Spleen (tissue), 11 donors: ENCODE measurements at regions not wholly inside any gene's neighbourhood (a gene's known extent, or its start where the extent isn't known, plus 50 kb on each side); places are given as distances from the start of the nearest gene placed in this dataset.

Source experiments
- DNase-seq: peaks from one replicate; pipeline ENCODE4 v3.0.0-alpha.2; 2020
- H3K27ac ChIP-seq, 8 donors: fragments of 200-600 bp; sonication (generic) in 7 of 8; 1 replicate in 4 of 8; 2 replicates in 4 of 8; pipeline versions ENCODE4 v1.5.0 to v1.8.0; 2016 to 2021; ENCODE audit warnings: inconsistent platforms in 4 of 8, mild to moderate bottlenecking in 4 of 8, moderate library complexity in 1 of 8
- H3K27me3 ChIP-seq, 7 donors: fragments of 200-600 bp; sonication (generic) in 6 of 7; replicated peaks in 1 of 7; 1 replicate in 4 of 7; 2 replicates in 3 of 7; pipeline versions ENCODE4 v1.5.0 to v1.8.0; 2016 to 2021; ENCODE audit warnings: inconsistent platforms in 3 of 7, mild to moderate bottlenecking in 1 of 7
- H3K36me3 ChIP-seq, 6 donors: fragments of 200-600 bp; sonication (generic) in 5 of 6; 1 replicate in 4 of 6; 2 replicates in 2 of 6; pipeline versions ENCODE4 v1.5.0 to v1.8.0; 2016 to 2021; ENCODE audit warnings: inconsistent platforms in 2 of 6
- H3K4me1 ChIP-seq, 6 donors: fragments of 200-600 bp; sonication (generic) in 5 of 6; 1 replicate in 3 of 6; 2 replicates in 3 of 6; pipeline versions ENCODE4 v1.5.0 to v1.8.0; 2016 to 2021; ENCODE audit warnings: inconsistent platforms in 3 of 6
- H3K4me3 ChIP-seq, 8 donors: fragments of 200-600 bp; sonication (generic) in 7 of 8; 1 replicate in 4 of 8; 2 replicates in 4 of 8; pipeline versions ENCODE4 v1.5.0 to v1.8.0; 2016 to 2021; ENCODE audit warnings: inconsistent platforms in 4 of 8, mild to moderate bottlenecking in 4 of 8, moderate library complexity in 2 of 8
- H3K9me3 ChIP-seq, 8 donors: fragments of 200-600 bp; sonication (generic) in 7 of 8; 1 replicate in 4 of 8; 2 replicates in 4 of 8; pipeline versions ENCODE4 v1.5.0 to v1.8.0; 2016 to 2021; ENCODE audit warnings: inconsistent platforms in 4 of 8
- POLR2A ChIP-seq, 3 donors: fragments of 450-650 bp; IDR thresholded peaks; one replicate each; pipeline ENCODE4 v1.5.1; 2017; ENCODE audit warnings: antibody characterized with exemption in 3 of 3, mild to moderate bottlenecking in 1 of 3
- POLR2AphosphoS5 ChIP-seq, 3 donors: sonication (generic); formaldehyde crosslinking; IDR thresholded peaks; one replicate each; pipeline ENCODE4 v1.5.1; 2017; ENCODE audit warnings: antibody characterized with exemption in 3 of 3
- WGBS, 5 donors: extraction: QIAGEN DNeasy Blood & Tissue Kit in 3 of 5; methylation state at CpG; one replicate each; pipeline versions ENCODE4 v1.1.5 to v1.1.7; 2013 to 2018; 5-methylcytosine and 5-hydroxymethylcytosine counted together
- intact Hi-C: fragments of 100-400 bp; cut with DNase I; formaldehyde crosslinking; loops from one replicate; pipeline ENCODE4 v1.15.0; 2023; ENCODE audit warnings: low total_unique reads
- TF ChIP-seq, protein P1 (sequence below), 11 experiments: fragments of 200-600 bp in 7 of 11; fragments of 450-650 bp in 4 of 11; sonication (generic) in 4 of 11; IDR thresholded peaks in 8 of 11; conservative IDR thresholded peaks in 3 of 11; 1 replicate in 7 of 11; 2 replicates in 4 of 11; pipeline versions ENCODE4 v1.4.0 to v1.8.0; 2016 to 2021; ENCODE audit warnings: antibody characterized with exemption in 11 of 11, inconsistent platforms in 4 of 11, mild to moderate bottlenecking in 1 of 11
- donor health status: healthy with polysubstance abuse.
- donor health status: DM: no; HTN: no; CAD: no; lungs with moderate emphysema.
- donor health status: DM: no; HTN: no; CAD: no.
- donor health status: Bipolar disorder and iron deficiency.
- donor health status: healthy.
- donor health status: DM: no; HTN: no; CAD: no.
- donor health status: DM: yes; HTN: yes; CAD: no.

DNA sequence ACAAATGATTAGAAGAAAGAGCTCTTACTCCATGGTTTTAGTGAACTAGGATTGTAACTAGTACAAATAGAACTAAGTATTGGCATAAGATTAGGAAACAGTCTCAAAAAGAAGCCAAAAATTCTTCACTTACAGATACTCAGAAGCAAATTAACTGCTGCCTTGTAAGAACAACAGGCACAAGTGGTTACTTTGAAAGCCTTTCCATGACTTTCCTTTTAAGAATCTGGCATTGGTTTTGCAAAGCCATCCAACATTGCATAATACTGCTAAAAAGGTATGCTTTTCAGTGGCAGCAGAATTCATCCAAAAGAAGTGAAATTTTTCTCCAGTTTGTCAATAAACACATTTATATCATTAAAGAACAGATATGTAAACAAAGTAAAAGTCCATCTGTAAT, 126.8 kb upstream of the ODAD2 start:
- H3K4me1 ChIP-seq = no peaks in the 10 kb centered on the region
- H3K36me3 ChIP-seq = peaks cover 0 to 43% (median 0%) of the 10 kb centered on the region in 6 donors
- H3K4me3 ChIP-seq = no peak overlapping the region
- no peaks in the 10 kb centered on the region for H3K27me3 ChIP-seq
- TF ChIP-seq POLR2AphosphoS5 (IDR thresholded peaks at IDR 0.05) (no peak), POLR2A (IDR thresholded peaks at IDR 0.05) (no peak)
- TF ChIP-seq, protein P1, sequence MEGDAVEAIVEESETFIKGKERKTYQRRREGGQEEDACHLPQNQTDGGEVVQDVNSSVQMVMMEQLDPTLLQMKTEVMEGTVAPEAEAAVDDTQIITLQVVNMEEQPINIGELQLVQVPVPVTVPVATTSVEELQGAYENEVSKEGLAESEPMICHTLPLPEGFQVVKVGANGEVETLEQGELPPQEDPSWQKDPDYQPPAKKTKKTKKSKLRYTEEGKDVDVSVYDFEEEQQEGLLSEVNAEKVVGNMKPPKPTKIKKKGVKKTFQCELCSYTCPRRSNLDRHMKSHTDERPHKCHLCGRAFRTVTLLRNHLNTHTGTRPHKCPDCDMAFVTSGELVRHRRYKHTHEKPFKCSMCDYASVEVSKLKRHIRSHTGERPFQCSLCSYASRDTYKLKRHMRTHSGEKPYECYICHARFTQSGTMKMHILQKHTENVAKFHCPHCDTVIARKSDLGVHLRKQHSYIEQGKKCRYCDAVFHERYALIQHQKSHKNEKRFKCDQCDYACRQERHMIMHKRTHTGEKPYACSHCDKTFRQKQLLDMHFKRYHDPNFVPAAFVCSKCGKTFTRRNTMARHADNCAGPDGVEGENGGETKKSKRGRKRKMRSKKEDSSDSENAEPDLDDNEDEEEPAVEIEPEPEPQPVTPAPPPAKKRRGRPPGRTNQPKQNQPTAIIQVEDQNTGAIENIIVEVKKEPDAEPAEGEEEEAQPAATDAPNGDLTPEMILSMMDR (IDR thresholded peaks at IDR 0.05 in 8 of 11, conservative IDR thresholded peaks at IDR 0.05 in 3 of 11) = no peak
- H3K27ac ChIP-seq = no peak overlapping the region
- intact Hi-C loops = no loop called here
- no peak for DNase-seq
- H3K9me3 ChIP-seq = no peaks in the 10 kb centered on the region

DNA sequence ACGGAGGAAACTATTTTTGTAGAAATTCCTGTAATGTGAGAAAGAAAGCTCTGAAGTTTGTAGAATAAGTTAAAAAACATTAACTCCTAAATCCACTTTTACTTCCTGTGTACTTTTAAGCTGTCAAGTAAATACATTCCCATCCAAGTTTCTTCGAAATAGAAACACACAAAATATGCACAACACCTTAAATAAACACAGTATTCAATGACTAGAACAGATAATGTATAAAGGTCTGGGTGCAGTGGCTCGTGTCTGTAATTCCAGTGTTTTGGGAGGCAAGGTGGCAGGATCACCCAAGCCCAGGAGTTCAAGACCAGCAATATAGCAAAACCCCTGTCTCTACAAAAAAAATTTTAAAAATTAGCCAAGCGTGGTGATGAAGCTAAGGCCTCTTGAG, 121.9 kb upstream of the ODAD2 start:
- no peaks in the 10 kb centered on the region for H3K9me3 ChIP-seq
- no peak for DNase-seq
- H3K36me3 ChIP-seq = peaks cover 0 to 55% (median 0%) of the 10 kb centered on the region in 6 donors
- no peaks in the 10 kb centered on the region for H3K27me3 ChIP-seq
- WGBS, 5 donors = 69 to 90% (median 86%) methylated on average over 4 of the region's 4 CpGs
- intact Hi-C loops = no loop called here
- TF ChIP-seq, protein P1 (IDR thresholded peaks at IDR 0.05 in 8 of 11, conservative IDR thresholded peaks at IDR 0.05 in 3 of 11) = no peak
- TF ChIP-seq POLR2AphosphoS5 (IDR thresholded peaks at IDR 0.05) = no peak
- H3K4me1 ChIP-seq = no peaks in the 10 kb centered on the region
- no peak overlapping the region for H3K27ac ChIP-seq
- H3K4me3 ChIP-seq = no peak overlapping the region

DNA sequence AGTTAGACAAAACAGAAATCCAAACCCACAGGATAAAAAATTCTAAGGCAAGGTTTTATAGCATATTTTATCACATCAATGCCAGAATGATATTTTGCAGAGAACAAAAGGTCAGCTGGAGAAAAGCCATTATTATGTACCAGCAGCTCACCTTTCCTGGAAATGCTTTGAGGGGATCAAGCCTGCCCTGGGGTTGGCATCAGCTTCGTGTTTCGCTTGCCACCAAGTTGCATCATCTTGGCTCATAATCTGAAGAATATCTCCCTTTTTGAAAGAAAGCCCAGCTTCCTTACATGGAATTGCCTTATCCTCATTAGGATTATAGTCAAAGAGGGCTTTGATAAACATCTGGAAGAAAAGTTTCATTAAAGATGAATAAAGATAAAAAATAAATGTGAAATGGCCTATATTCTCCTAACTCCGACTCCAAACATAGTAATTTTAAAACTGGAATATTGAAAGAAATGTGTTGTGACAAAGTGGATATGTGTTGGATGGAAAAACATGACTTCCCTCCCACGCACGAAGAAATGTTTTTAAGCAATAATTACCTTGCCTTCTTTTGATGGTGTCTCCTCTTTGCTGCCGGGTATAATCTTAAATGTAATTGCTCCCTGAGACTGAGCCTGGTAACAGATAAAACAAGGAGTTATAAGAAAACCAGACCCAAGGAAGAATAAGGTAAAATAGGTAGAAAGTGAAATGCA, 121.3 kb upstream of the ODAD2 start:
- Histone ChIP-seq H3K4me1 (no peaks in the 10 kb centered on the region), H3K4me3 (no peak overlapping the region), H3K9me3 (no peaks in the 10 kb centered on the region), H3K27ac (no peak overlapping the region), H3K36me3 (peaks cover 0 to 55% (median 0%) of the 10 kb centered on the region in 6 donors), H3K27me3 (no peaks in the 10 kb centered on the region)
- TF ChIP-seq, protein P1 (IDR thresholded peaks at IDR 0.05 in 8 of 11, conservative IDR thresholded peaks at IDR 0.05 in 3 of 11) = no peak
- TF ChIP-seq POLR2AphosphoS5 (IDR thresholded peaks at IDR 0.05) (no peak), POLR2A (IDR thresholded peaks at IDR 0.05) (no peak)
- WGBS, 5 donors = 76 to 80% (median 77%) methylated on average over 6 of the region's 6 CpGs
- intact Hi-C loops = no loop called here
- no peak for DNase-seq

DNA sequence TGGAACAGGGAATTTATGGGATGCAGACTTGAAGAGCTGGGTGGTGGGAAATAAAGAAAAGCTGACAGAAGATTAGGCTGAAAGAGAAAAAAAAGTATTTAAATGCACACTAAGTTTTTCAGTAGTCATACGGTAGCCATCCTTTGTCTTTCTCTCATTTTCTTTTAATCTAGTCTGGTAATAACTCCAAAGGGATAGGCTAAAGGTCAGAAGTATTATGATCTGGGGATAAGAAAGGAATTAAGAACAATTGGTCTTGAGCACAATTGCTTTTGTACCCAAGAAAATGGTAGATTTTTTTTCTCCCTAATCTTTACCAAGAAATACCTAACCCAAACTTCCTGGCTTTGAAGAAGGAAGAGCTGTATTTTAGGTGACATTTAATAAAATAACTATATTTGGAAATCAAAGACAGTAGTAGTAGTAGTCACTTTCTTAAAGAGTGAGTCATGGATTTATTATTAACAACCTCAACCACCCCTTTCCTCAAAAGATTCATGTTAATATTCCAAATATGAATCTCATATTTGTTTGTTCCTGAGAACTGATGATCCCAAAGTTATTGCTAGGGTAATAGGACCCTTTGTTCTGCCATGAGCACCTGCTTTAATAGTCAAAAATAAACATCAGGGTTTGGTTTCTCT, 120.2 kb upstream of the ODAD2 start:
- no peak for DNase-seq
- TF ChIP-seq POLR2A (IDR thresholded peaks at IDR 0.05) = no peak
- TF ChIP-seq POLR2AphosphoS5 (IDR thresholded peaks at IDR 0.05) = no peak
- TF ChIP-seq, protein P1 (IDR thresholded peaks at IDR 0.05 in 8 of 11, conservative IDR thresholded peaks at IDR 0.05 in 3 of 11) = no peak
- Histone ChIP-seq H3K27me3 (no peaks in the 10 kb centered on the region), H3K4me1 (no peaks in the 10 kb centered on the region), H3K27ac (no peak overlapping the region), H3K4me3 (no peak overlapping the region), H3K9me3 (no peaks in the 10 kb centered on the region), H3K36me3 (peaks cover 0 to 47% (median 0%) of the 10 kb centered on the region in 6 donors)
- WGBS, 5 donors = 82 to 91% (median 84%) methylated on average over 1 of the region's 1 CpG
- intact Hi-C loops = no loop called here
